K562 (cell line): ENCODE measurements at regions not wholly inside any gene's neighbourhood (a gene's known extent, or its start where the extent isn't known, plus 50 kb on each side); places are given as distances from the start of the nearest gene placed in this dataset.

Source experiments
- ATAC-seq: fragments of 200-7000 bp; cut with Tn5 transposase; 3 replicates; pipeline ENCODE4 v1.9.1; 2020; ENCODE audit warnings: moderate library complexity
- BruUV-seq: library from RNA; stranded (reverse); fragments of 400-500 nt; replicated peaks from 2 replicates; lab custom pipeline; 2021; lab: Mats Ljungman, UMichigan
- CTCF ChIA-PET: fragments of 300-600 bp; formaldehyde crosslinking; extraction: SDS; loops from one replicate; lab custom pipeline; 2021; ENCODE audit warnings: low intra/inter-chr PET ratio; lab: Yijun Ruan, JAX
- POLR2A ChIA-PET: fragments of 300-600, 350-650 bp; sonication (Branson Sonifier 250); formaldehyde crosslinking; extraction: SDS; loops from one replicate; lab custom pipeline; 2021; ENCODE audit warnings: antibody characterized with exemption, inconsistent platforms; lab: Yijun Ruan, JAX
- DNase-seq, 4 experiments: peaks; one replicate each; pipeline versions ENCODE4 v3.0.0 to v3.0.0-alpha.2; 2011 to 2018; ENCODE audit warnings: low spot score in 3 of 4, mixed read lengths in 3 of 4; ENCODE audit errors: extremely low read depth in 1 of 4
- FAIRE-seq: peaks from 2 replicates; lab custom pipeline; 2011; peaks lifted over from hg19 to GRCh38; lab: Jason Lieb, UNC
- H2AFZ ChIP-seq: 2 replicates; pipeline ENCODE4 v1.6.0; 2011; ENCODE audit warnings: low read depth, low read length, control low read depth, inconsistent platforms
- H3K27ac ChIP-seq: fragments of 200-600 bp; 3 replicates; pipeline ENCODE4 v1.8.0; 2011; ENCODE audit warnings: low read depth, mild to moderate bottlenecking, control low read depth, inconsistent platforms, low read length, moderate library complexity, mixed read lengths; ENCODE audit errors: extremely low read depth
- H3K27me3 ChIP-seq, 2 experiments: fragments of 300-600 bp in 1 of 2; 2 replicates in 1 of 2; 3 replicates in 1 of 2; pipeline versions ENCODE4 v1.6.0 to v1.8.0; 2011; ENCODE audit warnings: inconsistent platforms in 2 of 2, low read length in 2 of 2, mild to moderate bottlenecking in 1 of 2, mixed read lengths in 1 of 2, moderate library complexity in 1 of 2; ENCODE audit not compliant: control insufficient read depth in 2 of 2, insufficient read depth in 2 of 2
- H3K36me3 ChIP-seq: fragments of 300-600 bp; 3 replicates; pipeline ENCODE4 v1.8.0; 2011; ENCODE audit warnings: mild to moderate bottlenecking, low read length, inconsistent platforms; ENCODE audit not compliant: control insufficient read depth, insufficient read depth
- H3K4me1 ChIP-seq, 2 experiments: fragments of 200-600 bp in 1 of 2; replicated peaks in 1 of 2; 2 replicates in 1 of 2; 3 replicates in 1 of 2; pipeline versions ENCODE4 v1.5.1 to v1.8.0; 2011; ENCODE audit warnings: inconsistent platforms in 2 of 2, low read length in 2 of 2, mild to moderate bottlenecking in 1 of 2, mixed read lengths in 1 of 2, moderate library complexity in 1 of 2; ENCODE audit not compliant: control insufficient read depth in 2 of 2, insufficient read depth in 2 of 2
- H3K4me2 ChIP-seq: 2 replicates; pipeline ENCODE4 v1.6.1; 2011; ENCODE audit warnings: low read length, control low read depth, inconsistent platforms, mixed read lengths; ENCODE audit not compliant: insufficient read depth
- H3K4me3 ChIP-seq: fragments of 200-600 bp; sonication (generic), shearing (Covaris generic); 2 replicates; pipeline ENCODE4 v1.5.1; 2016; ENCODE audit warnings: control low read depth, inconsistent platforms
- H3K79me2 ChIP-seq: fragments of 200-600 bp; 3 replicates; pipeline ENCODE4 v1.8.0; 2011; ENCODE audit warnings: low read length, inconsistent platforms; ENCODE audit not compliant: control insufficient read depth, insufficient read depth
- H3K9ac ChIP-seq, 2 experiments: 2 replicates each; pipeline versions ENCODE4 v1.6.0 to v1.6.1; 2011; ENCODE audit warnings: low read depth in 2 of 2, low read length in 2 of 2, control low read depth in 1 of 2, inconsistent platforms in 1 of 2, mild to moderate bottlenecking in 1 of 2, mixed read lengths in 1 of 2; ENCODE audit not compliant: insufficient read depth in 1 of 2
- H3K9me1 ChIP-seq: one replicate; pipeline ENCODE4 v1.6.0; 2011; ENCODE audit warnings: inconsistent platforms, mild to moderate bottlenecking, low read length, moderate library complexity; ENCODE audit not compliant: control insufficient read depth, insufficient read depth
- H3K9me3 ChIP-seq: replicated peaks from 2 replicates; pipeline ENCODE4 v1.5.1; 2011; ENCODE audit warnings: low read depth, low read length, inconsistent platforms; ENCODE audit not compliant: control insufficient read depth, insufficient read depth
- H4K20me1 ChIP-seq: replicated peaks from 2 replicates; pipeline ENCODE4 v1.6.1; 2011; ENCODE audit warnings: low read length, inconsistent platforms, mixed read lengths; ENCODE audit not compliant: control insufficient read depth, insufficient read depth
- ELF1 ChIP-seq: fragments of 200-800 bp; sonication (Bioruptor generic); IDR thresholded peaks from 2 replicates; pipeline ENCODE4 v1.6.1; 2016; ENCODE audit warnings: missing genetic modification characterization, missing compliant biosample characterization
- ERF ChIP-seq: fragments of 450-650 bp; formaldehyde crosslinking; IDR thresholded peaks from 2 replicates; pipeline ENCODE4 v1.4.0; 2020; ENCODE audit warnings: mild to moderate bottlenecking, mixed read lengths
- ILK ChIP-seq: fragments of 450-650 bp; IDR thresholded peaks from 2 replicates; pipeline ENCODE4 v1.6.1; 2016; ENCODE audit warnings: missing genetic modification characterization, low read depth, mild to moderate bottlenecking, missing compliant biosample characterization, moderate library complexity, borderline replicate concordance
- KDM4B ChIP-seq, 2 experiments: fragments of 450-650 bp in 1 of 2; sonication (generic) in 1 of 2; IDR thresholded peaks; 2 replicates each; pipeline ENCODE4 v1.6.1; 2016 to 2017; ENCODE audit warnings: borderline replicate concordance in 2 of 2, antibody characterized with exemption in 1 of 2, low read depth in 1 of 2, mild to moderate bottlenecking in 1 of 2
- MCM5 ChIP-seq: fragments of 450-650 bp; IDR thresholded peaks from 2 replicates; pipeline ENCODE4 v1.6.1; 2016; ENCODE audit warnings: low read depth
- NR3C1 ChIP-seq: sonication (generic); formaldehyde crosslinking; IDR thresholded peaks from 2 replicates; pipeline ENCODE4 v1.8.1; 2022; ENCODE audit warnings: missing genetic modification reagents
- POLR2AphosphoS2 ChIP-seq: IDR thresholded peaks from 2 replicates; pipeline ENCODE4 v1.6.1; 2012; ENCODE audit warnings: low read length, improper control_type of control experiment
- SRF ChIP-seq, 2 experiments: fragments of 250-450, 450-650 bp in 1 of 2; sonication (Bioruptor Pico) in 1 of 2; sonication (generic) in 1 of 2; formaldehyde crosslinking; IDR thresholded peaks; 2 replicates each; pipeline versions ENCODE4 v1.5.0 to v1.5.1; 2020 to 2022; ENCODE audit warnings: mild to moderate bottlenecking in 1 of 2, missing genetic modification reagents in 1 of 2
- TCFL5 ChIP-seq: fragments of 250-450 bp; sonication (Bioruptor Pico); conservative IDR thresholded peaks from 2 replicates; pipeline ENCODE4 v1.6.1; 2021; ENCODE audit warnings: mild to moderate bottlenecking, moderate library complexity, matching md5 sums
- WHSC1 ChIP-seq: IDR thresholded peaks from one replicate; pipeline ENCODE4 v1.6.1; 2012; ENCODE audit warnings: low read length, control low read depth, inconsistent platforms
- XRCC5 ChIP-seq: fragments of 200-400 bp; formaldehyde crosslinking; IDR thresholded peaks from 2 replicates; pipeline ENCODE4 v1.6.1; 2017; ENCODE audit warnings: low read depth, mild to moderate bottlenecking, low read length
- ZC3H4 ChIP-seq: sonication (generic); formaldehyde crosslinking; IDR thresholded peaks from 2 replicates; pipeline ENCODE4 v1.9.0; 2021; ENCODE audit warnings: missing genetic modification reagents, borderline replicate concordance
- ZNF384 ChIP-seq: IDR thresholded peaks from 2 replicates; pipeline ENCODE4 v1.6.1; 2012; ENCODE audit warnings: low read depth, low read length, improper control_type of control experiment
- ZNF766 ChIP-seq: fragments of 200-800 bp; sonication (Bioruptor generic); conservative IDR thresholded peaks from 2 replicates; pipeline ENCODE4 v1.6.1; 2016; ENCODE audit warnings: missing genetic modification characterization, missing compliant biosample characterization
- WGBS: fragments of 100-300 bp; shearing (Covaris generic); methylation state at CpG from one replicate; pipeline ENCODE4 v1.1.6; 2016; ENCODE audit warnings: low coverage, mixed read lengths; ENCODE audit not compliant: insufficient coverage; ENCODE audit errors: missing lambda C conversion rate; 5-methylcytosine and 5-hydroxymethylcytosine counted together
- in situ Hi-C: fragments of 300-500 bp; cut with MboI; formaldehyde crosslinking; loops from 4 replicates; pipeline ENCODE4 v1.15.0; 2018; ENCODE audit warnings: inconsistent platforms, mixed read lengths
- intact Hi-C: fragments of 100-400 bp; cut with micrococcal nuclease; formaldehyde crosslinking; loops from 2 replicates; pipeline ENCODE4 v1.14.2; 2022
- TF ChIP-seq, protein P1 (sequence below), 2 experiments: IDR thresholded peaks in 1 of 2; conservative IDR thresholded peaks in 1 of 2; 2 replicates each; pipeline ENCODE4 v1.6.1; 2016; ENCODE audit warnings: low read depth in 2 of 2, mild to moderate bottlenecking in 1 of 2, missing compliant biosample characterization in 1 of 2, missing genetic modification characterization in 1 of 2, moderate library complexity in 1 of 2

DNA sequence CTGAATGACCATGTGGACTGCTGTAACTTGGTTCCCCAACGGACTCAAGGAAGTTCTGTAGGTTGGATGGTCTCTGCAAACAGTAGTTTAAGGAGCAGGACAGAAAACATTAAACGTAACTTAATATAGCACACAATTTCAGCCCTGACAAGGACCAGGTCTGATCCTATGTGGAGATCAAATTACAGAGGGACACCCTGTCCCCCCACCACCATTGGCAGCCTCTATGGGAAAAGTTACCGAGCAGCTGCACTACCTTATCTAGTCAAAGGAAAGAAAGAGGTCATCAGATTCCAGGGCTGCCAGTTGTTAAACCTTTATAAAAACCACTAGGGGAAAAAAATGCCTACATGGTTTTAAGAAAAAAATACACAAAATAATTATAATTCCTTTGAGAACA, 191.5 kb upstream of the RSPO3 start:
- Histone ChIP-seq H3K4me2 (no peak overlapping the region), H3K79me2 (no peaks in the 10 kb centered on the region), H3K4me3 (no peak overlapping the region), H3K36me3 (no peaks in the 10 kb centered on the region), H3K9me3 (no peaks in the 10 kb centered on the region; the same call in 1 of the 2 replicates), H2AFZ (no peak overlapping the region), H3K27me3 (no peaks in the 10 kb centered on the region), H3K27ac (no peak overlapping the region), H4K20me1 (no peaks in the 10 kb centered on the region), H3K4me1 (no peaks in the 10 kb centered on the region), H3K9ac (no peak overlapping the region), H3K9me1 (no peaks in the 10 kb centered on the region)
- FAIRE-seq (no peak), ATAC-seq (no peak), DNase-seq (no peak)
- CTCF ChIA-PET = no interaction called here
- WGBS = 0% methylated on average over 3 of the region's 3 CpGs
- in situ Hi-C loops (no loop called here), intact Hi-C loops (no loop called here)
- TF ChIP-seq XRCC5 (no peak), SRF (CRISPR knock-in tag; IDR thresholded peaks at IDR 0.05) (no peak), TCFL5 (no peak), NR3C1 (CRISPR knock-in tag) (no peak), POLR2AphosphoS2 (no peak)
- no TSS peak for BruUV-seq
- POLR2A ChIA-PET = no interaction called here

DNA sequence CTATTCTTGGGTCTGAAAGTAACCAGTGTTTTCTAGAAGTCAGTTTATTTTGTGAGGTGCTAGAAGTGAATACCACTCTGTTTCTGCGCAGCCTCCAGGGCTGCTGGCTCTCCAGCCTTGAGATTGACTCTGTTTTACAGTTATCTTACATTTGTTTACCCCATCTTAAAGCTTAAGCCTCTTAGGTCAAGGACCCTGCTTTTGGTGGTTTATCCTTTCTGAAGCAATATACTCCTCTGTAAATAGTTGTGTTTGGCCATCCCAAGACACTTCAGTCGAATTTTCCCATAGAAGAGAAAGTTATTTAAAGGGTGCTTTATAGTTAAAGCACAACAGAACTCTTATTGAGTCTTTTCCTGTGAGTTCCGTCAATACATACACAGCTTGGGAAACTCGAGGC, 190.6 kb upstream of the RSPO3 start:
- no peak overlapping the region for H3K27ac ChIP-seq
- no peaks in the 10 kb centered on the region; the same call in 1 of the 2 replicates for H3K9me3 ChIP-seq
- H4K20me1 ChIP-seq = no peaks in the 10 kb centered on the region
- no peak for DNase-seq
- H3K4me1 ChIP-seq = no peaks in the 10 kb centered on the region
- H3K27me3 ChIP-seq = no peaks in the 10 kb centered on the region
- intact Hi-C loops (no loop called here), in situ Hi-C loops (no loop called here)
- ATAC-seq = no peak
- WGBS = 1% methylated on average over 4 of the region's 4 CpGs
- H3K9ac ChIP-seq = no peak overlapping the region
- no peaks in the 10 kb centered on the region for H3K36me3 ChIP-seq
- no peak for FAIRE-seq
- no peak overlapping the region for H2AFZ ChIP-seq
- ChIA-PET CTCF (no interaction called here), POLR2A (no interaction called here)
- no peaks in the 10 kb centered on the region for H3K9me1 ChIP-seq
- no TSS peak for BruUV-seq
- no peaks in the 10 kb centered on the region for H3K79me2 ChIP-seq
- H3K4me2 ChIP-seq = no peak overlapping the region
- H3K4me3 ChIP-seq = no peak overlapping the region
- TF ChIP-seq WHSC1 (no peak), ELF1 (tag) (no peak), ERF (CRISPR knock-in tag) (no peak), ZNF766 (no peak), ILK (tag) (no peak), ZNF384 (no peak), MCM5 (no peak), KDM4B (IDR thresholded peaks at IDR 0.05; ENCODE audit: borderline replicate concordance in 2 of 2, low read depth in 1 of 2) (no peak), ZC3H4 (no peak)
- TF ChIP-seq, protein P1, sequence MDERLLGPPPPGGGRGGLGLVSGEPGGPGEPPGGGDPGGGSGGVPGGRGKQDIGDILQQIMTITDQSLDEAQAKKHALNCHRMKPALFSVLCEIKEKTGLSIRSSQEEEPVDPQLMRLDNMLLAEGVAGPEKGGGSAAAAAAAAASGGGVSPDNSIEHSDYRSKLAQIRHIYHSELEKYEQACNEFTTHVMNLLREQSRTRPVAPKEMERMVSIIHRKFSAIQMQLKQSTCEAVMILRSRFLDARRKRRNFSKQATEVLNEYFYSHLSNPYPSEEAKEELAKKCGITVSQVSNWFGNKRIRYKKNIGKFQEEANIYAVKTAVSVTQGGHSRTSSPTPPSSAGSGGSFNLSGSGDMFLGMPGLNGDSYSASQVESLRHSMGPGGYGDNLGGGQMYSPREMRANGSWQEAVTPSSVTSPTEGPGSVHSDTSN (CRISPR knock-in tag; IDR thresholded peaks at IDR 0.05; ENCODE audit: low read depth) = no peak
- TF ChIP-seq, protein P1 (tag; conservative IDR thresholded peaks at IDR 0.05; ENCODE audit: low read depth) = no peak
